HFFc6 (cell line): ENCODE measurements at regions not wholly inside any gene's neighbourhood (a gene's known extent, or its start where the extent isn't known, plus 50 kb on each side); places are given as distances from the start of the nearest gene placed in this dataset.

Experiments used
- DNase-seq: peaks from one replicate; pipeline ENCODE4 v3.0.0-alpha.2; 2018
- H3K27ac Mint-ChIP-seq: 2 replicates; pipeline ENCODE4 v1.8.0; 2020; ENCODE audit warnings: mild to moderate bottlenecking, mixed read lengths
- H3K27me3 Mint-ChIP-seq: 2 replicates; pipeline ENCODE4 v1.8.0; 2021; ENCODE audit warnings: mild to moderate bottlenecking, moderate library complexity, mixed read lengths; ENCODE audit not compliant: insufficient read depth
- H3K36me3 Mint-ChIP-seq: 2 replicates; pipeline ENCODE4 v1.8.0; 2021; ENCODE audit warnings: low read depth, mixed read lengths
- H3K4me1 Mint-ChIP-seq: 2 replicates; pipeline ENCODE4 v1.8.0; 2020; ENCODE audit warnings: low read depth, mixed read lengths
- H3K4me3 Mint-ChIP-seq: 2 replicates; pipeline ENCODE4 v1.8.0; 2020; ENCODE audit warnings: mild to moderate bottlenecking, moderate library complexity, mixed read lengths
- H3K9me3 Mint-ChIP-seq: 2 replicates; pipeline ENCODE4 v1.8.0; 2020; ENCODE audit warnings: mild to moderate bottlenecking, mixed read lengths
- TF ChIP-seq, protein P1 (sequence below): fragments of 200-600 bp; sonication (generic); IDR thresholded peaks from 2 replicates; pipeline ENCODE4 v1.5.0; 2021; ENCODE audit warnings: antibody characterized with exemption, mild to moderate bottlenecking

DNA sequence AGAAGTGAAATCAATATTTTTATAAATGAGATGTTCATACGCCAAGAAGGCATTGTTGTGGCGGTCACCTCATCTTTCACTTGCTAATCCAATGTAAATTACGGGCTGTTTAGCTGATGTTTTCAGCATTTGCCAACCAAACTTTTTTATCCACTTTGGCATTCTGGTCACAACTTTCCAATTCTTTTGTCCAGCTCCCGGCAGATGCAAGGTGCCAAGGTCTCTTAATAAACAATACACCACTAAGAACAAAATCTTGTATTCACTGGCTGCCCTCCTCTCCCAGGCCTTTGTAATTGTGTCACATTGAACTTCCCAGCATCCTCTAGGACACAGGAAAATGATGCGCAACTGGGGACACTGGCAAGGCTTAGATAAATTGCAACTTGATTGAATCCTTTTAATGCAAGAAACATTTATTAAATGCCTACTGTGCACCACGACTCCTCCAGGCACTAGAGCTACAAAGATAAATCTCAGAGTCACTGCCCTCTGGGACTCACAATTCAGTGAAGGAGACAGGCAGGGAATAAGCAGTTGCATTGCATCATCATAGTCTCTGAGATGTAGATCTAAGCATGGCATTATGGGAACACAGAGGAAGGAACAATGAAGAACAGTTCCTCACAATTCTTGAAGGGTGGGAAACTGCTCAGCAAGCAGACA is 165.4 kb upstream of the C16orf82 start:
- TF ChIP-seq, protein P1, sequence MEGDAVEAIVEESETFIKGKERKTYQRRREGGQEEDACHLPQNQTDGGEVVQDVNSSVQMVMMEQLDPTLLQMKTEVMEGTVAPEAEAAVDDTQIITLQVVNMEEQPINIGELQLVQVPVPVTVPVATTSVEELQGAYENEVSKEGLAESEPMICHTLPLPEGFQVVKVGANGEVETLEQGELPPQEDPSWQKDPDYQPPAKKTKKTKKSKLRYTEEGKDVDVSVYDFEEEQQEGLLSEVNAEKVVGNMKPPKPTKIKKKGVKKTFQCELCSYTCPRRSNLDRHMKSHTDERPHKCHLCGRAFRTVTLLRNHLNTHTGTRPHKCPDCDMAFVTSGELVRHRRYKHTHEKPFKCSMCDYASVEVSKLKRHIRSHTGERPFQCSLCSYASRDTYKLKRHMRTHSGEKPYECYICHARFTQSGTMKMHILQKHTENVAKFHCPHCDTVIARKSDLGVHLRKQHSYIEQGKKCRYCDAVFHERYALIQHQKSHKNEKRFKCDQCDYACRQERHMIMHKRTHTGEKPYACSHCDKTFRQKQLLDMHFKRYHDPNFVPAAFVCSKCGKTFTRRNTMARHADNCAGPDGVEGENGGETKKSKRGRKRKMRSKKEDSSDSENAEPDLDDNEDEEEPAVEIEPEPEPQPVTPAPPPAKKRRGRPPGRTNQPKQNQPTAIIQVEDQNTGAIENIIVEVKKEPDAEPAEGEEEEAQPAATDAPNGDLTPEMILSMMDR = no peak
- no peaks in the 10 kb centered on the region for H3K9me3 Mint-ChIP-seq
- no peaks in the 10 kb centered on the region for H3K36me3 Mint-ChIP-seq
- H3K4me3 Mint-ChIP-seq = no peak overlapping the region
- H3K27ac Mint-ChIP-seq = no peak overlapping the region
- DNase-seq = no peak
- peaks cover 2% of the 10 kb centered on the region for H3K27me3 Mint-ChIP-seq
- peaks cover 5% of the 10 kb centered on the region for H3K4me1 Mint-ChIP-seq

- H3K36me3 Mint-ChIP-seq = no peaks in the 10 kb centered on the region
- no peaks in the 10 kb centered on the region for H3K9me3 Mint-ChIP-seq
- TF ChIP-seq, protein P1 = no peak
- H3K4me3 Mint-ChIP-seq = no peak overlapping the region
- H3K27ac Mint-ChIP-seq = no peak overlapping the region
- DNase-seq = no peak
- no peaks in the 10 kb centered on the region for H3K4me1 Mint-ChIP-seq
- peaks cover 2% of the 10 kb centered on the region for H3K27me3 Mint-ChIP-seq
Observed at GRCh38 chr16:26901983-26902382, 164.7 kb upstream of the C16orf82 start.

GRCh38 chr16:26905336-26905735 is 161.4 kb upstream of the C16orf82 start:
- no peak overlapping the region for H3K4me3 Mint-ChIP-seq
- TF ChIP-seq, protein P1 = no peak
- no peaks in the 10 kb centered on the region for H3K9me3 Mint-ChIP-seq
- no peaks in the 10 kb centered on the region for H3K4me1 Mint-ChIP-seq
- no peak for DNase-seq
- no peaks in the 10 kb centered on the region for H3K36me3 Mint-ChIP-seq
- no peak overlapping the region for H3K27ac Mint-ChIP-seq
- peaks cover 8% of the 10 kb centered on the region; the same call in 1 of the 2 replicates for H3K27me3 Mint-ChIP-seq

- Mint-ChIP-seq H3K36me3 (no peaks in the 10 kb centered on the region), H3K27me3 (peaks cover 8% of the 10 kb centered on the region), H3K27ac (no peak overlapping the region), H3K4me3 (no peak overlapping the region), H3K4me1 (no peaks in the 10 kb centered on the region), H3K9me3 (no peaks in the 10 kb centered on the region)
- no peak for DNase-seq
- TF ChIP-seq, protein P1 = no peak
Observed at GRCh38 chr16:26909623-26910022, 157.1 kb upstream of the C16orf82 start.

DNA sequence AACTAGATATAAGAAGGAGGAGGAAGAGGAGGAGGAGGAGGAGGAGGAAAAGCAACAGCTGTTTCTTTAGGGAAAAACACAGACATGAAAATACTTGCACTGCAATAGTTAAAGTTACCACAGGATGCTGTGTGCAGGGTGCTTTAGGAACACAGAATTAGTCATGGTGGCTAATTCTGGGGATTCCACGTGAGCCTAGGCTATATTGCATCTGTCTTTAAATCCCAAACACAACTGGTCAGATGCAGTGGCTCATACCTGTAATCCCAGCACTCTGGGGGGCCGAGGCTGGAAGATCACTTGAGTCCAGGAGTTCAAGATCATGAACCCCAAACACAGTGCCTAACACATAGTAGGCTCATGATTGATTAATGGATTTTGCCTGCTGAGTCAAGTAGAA is 155.3 kb upstream of the C16orf82 start:
- H3K4me3 Mint-ChIP-seq = no peak overlapping the region
- DNase-seq = no peak
- TF ChIP-seq, protein P1 = no peak
- H3K36me3 Mint-ChIP-seq = no peaks in the 10 kb centered on the region
- H3K4me1 Mint-ChIP-seq = no peaks in the 10 kb centered on the region
- no peaks in the 10 kb centered on the region for H3K9me3 Mint-ChIP-seq
- no peak overlapping the region for H3K27ac Mint-ChIP-seq
- H3K27me3 Mint-ChIP-seq = peaks cover 10% of the 10 kb centered on the region
